Astrocyte (in vitro differentiated cells and primary cell): ENCODE measurements at regions not wholly inside any gene's neighbourhood (a gene's known extent, or its start where the extent isn't known, plus 50 kb on each side); places are given as distances from the start of the nearest gene placed in this dataset.
A peak's percentile ranks its signal among the peaks of the same experiment; 100 is the strongest.

Source experiments
- DNase-seq: peaks from one replicate; pipeline ENCODE4 v3.0.0-alpha.2; 2010; ENCODE audit warnings: low read depth
- FAIRE-seq: peaks from 2 replicates; lab custom pipeline; 2011; peaks lifted over from hg19 to GRCh38; lab: Jason Lieb, UNC
- H2AFZ ChIP-seq: 2 replicates; pipeline ENCODE4 v1.6.0; 2012; ENCODE audit warnings: low read depth, low read length, inconsistent platforms
- H3K27ac ChIP-seq: 2 replicates; pipeline ENCODE4 v1.5.1; 2011; ENCODE audit warnings: low read depth, low read length, inconsistent platforms
- H3K27me3 ChIP-seq: 2 replicates; pipeline ENCODE4 v1.6.0; 2011; ENCODE audit warnings: low read length, inconsistent platforms; ENCODE audit not compliant: insufficient read depth
- H3K36me3 ChIP-seq: 2 replicates; pipeline ENCODE4 v1.5.1; 2011; ENCODE audit warnings: low read length, inconsistent platforms; ENCODE audit not compliant: insufficient read depth
- H3K4me1 ChIP-seq: 2 replicates; pipeline ENCODE4 v1.5.1; 2011; ENCODE audit warnings: low read length, inconsistent platforms; ENCODE audit not compliant: insufficient read depth
- H3K4me2 ChIP-seq: 2 replicates; pipeline ENCODE4 v1.6.0; 2012; ENCODE audit warnings: low read length, inconsistent platforms
- H3K4me3 ChIP-seq: 2 replicates; pipeline ENCODE4 v1.5.1; 2011; ENCODE audit warnings: low read depth, mild to moderate bottlenecking, low read length, inconsistent platforms; ENCODE audit not compliant: insufficient read depth
- H3K79me2 ChIP-seq: 2 replicates; pipeline ENCODE4 v1.6.0; 2012; ENCODE audit warnings: mild to moderate bottlenecking, low read length, inconsistent platforms; ENCODE audit not compliant: insufficient read depth
- H3K9ac ChIP-seq: 2 replicates; pipeline ENCODE4 v1.6.0; 2012; ENCODE audit warnings: mild to moderate bottlenecking, low read length, inconsistent platforms
- H3K9me3 ChIP-seq: 2 replicates; pipeline ENCODE4 v1.5.1; 2012; ENCODE audit warnings: low read depth, mild to moderate bottlenecking, low read length, inconsistent platforms; ENCODE audit not compliant: insufficient read depth
- H4K20me1 ChIP-seq: 2 replicates; pipeline ENCODE4 v1.6.0; 2012; ENCODE audit warnings: low read length, inconsistent platforms; ENCODE audit not compliant: insufficient read depth
- H3K27ac Mint-ChIP-seq: one replicate; pipeline ENCODE4 v1.8.0; 2021; ENCODE audit warnings: mild to moderate bottlenecking, mixed read lengths; ENCODE audit not compliant: unreplicated experiment
- H3K27me3 Mint-ChIP-seq: one replicate; pipeline ENCODE4 v1.8.0; 2021; ENCODE audit warnings: low read depth, mixed read lengths; ENCODE audit not compliant: unreplicated experiment
- H3K36me3 Mint-ChIP-seq: one replicate; pipeline ENCODE4 v1.8.0; 2021; ENCODE audit warnings: low read depth, mixed read lengths; ENCODE audit not compliant: unreplicated experiment
- H3K4me1 Mint-ChIP-seq: one replicate; pipeline ENCODE4 v1.8.0; 2021; ENCODE audit warnings: low read depth, mixed read lengths; ENCODE audit not compliant: unreplicated experiment
- H3K4me3 Mint-ChIP-seq: one replicate; pipeline ENCODE4 v1.8.0; 2021; ENCODE audit warnings: mild to moderate bottlenecking, moderate library complexity, mixed read lengths; ENCODE audit not compliant: unreplicated experiment
- H3K9me3 Mint-ChIP-seq: one replicate; pipeline ENCODE4 v1.8.0; 2021; ENCODE audit warnings: mild to moderate bottlenecking, mixed read lengths; ENCODE audit not compliant: unreplicated experiment
- CTCF ChIP-seq: IDR thresholded peaks from 2 replicates; pipeline ENCODE4 v1.5.1; 2011; ENCODE audit warnings: low read depth, mild to moderate bottlenecking, inconsistent platforms, low read length, moderate library complexity; ENCODE audit not compliant: insufficient read depth
- EZH2 ChIP-seq: IDR thresholded peaks from 2 replicates; pipeline ENCODE4 v1.6.1; 2012; ENCODE audit warnings: mild to moderate bottlenecking, low read length, inconsistent platforms; ENCODE audit not compliant: insufficient read depth

DNA sequence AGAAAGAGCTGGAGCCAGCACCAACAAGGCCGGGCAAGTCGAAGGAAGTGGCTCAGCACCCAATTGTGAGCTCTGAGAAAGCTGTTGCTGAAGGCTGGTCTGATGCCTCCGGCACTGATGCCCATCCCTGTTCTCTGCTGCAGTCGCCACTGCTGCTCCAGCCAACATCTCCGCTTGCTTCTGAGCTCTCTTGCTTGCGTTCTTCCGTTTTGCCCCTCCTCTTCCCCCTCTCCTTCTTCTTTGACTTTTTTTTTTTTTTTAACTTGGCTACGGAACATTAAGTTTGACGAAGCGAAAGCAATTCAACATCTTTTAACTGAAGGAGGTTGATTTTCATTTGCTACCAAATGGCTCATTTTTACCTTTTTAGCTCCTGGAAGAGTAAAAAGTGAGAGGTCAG is 442.9 kb downstream of the MCTP2 start:
- H3K4me1 ChIP-seq: no peaks in the 10 kb centered on the region
- no peaks in the 10 kb centered on the region for H3K27me3 ChIP-seq
- Mint-ChIP-seq H3K9me3 (no peaks in the 10 kb centered on the region), H3K27me3 (peaks cover 2% of the 10 kb centered on the region), H3K4me1 (peaks cover 5% of the 10 kb centered on the region), H3K36me3 (no peaks in the 10 kb centered on the region), H3K4me3 (no peak overlapping the region), H3K27ac (no peak overlapping the region)
- DNase-seq (peak; percentile 49), FAIRE-seq (no peak)
- H3K4me3 ChIP-seq: peak overlapping the region; percentile 55
- H2AFZ ChIP-seq: peak overlapping the region; percentile 75
- peak overlapping the region; percentile 40 for H3K9ac ChIP-seq
- peak overlapping the region; percentile 85 for H3K4me2 ChIP-seq
- TF ChIP-seq CTCF: no peak
- H3K27ac ChIP-seq: no peak overlapping the region
- H3K79me2 ChIP-seq: no peaks in the 10 kb centered on the region
- no peaks in the 10 kb centered on the region for H3K36me3 ChIP-seq
- no peaks in the 10 kb centered on the region for H3K9me3 ChIP-seq
- no peaks in the 10 kb centered on the region for H4K20me1 ChIP-seq

DNA sequence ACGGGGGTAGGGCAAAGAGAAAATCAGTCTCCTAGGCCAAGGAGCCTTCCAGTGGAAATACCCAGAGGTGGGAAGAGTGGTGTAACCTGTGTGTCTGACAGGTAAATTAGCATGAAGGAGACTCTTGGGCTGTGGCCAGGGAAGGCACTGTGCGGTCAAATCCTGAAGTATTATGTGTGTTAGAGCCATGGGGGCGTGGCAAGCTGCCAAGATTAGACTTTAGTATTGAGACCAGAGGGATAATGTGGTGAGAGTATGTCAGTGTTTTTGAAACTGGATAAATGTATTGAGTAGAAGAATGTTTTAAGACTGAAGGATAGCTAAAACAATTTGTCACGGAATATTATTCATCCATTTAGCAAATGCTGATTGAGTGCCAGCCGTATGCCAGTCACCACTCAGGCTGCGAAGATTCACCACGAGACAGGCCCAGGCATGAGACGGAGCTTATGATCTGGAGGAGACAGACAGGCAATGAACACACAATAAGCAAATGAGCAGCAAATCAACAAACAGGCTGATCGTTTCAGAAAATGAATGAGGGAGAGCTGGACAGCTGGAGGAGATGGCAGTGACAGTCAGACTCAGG is 445.9 kb downstream of the MCTP2 start:
- Mint-ChIP-seq H3K4me3 (no peak overlapping the region), H3K36me3 (no peaks in the 10 kb centered on the region), H3K27ac (no peak overlapping the region), H3K4me1 (no peaks in the 10 kb centered on the region), H3K27me3 (peaks cover 2% of the 10 kb centered on the region), H3K9me3 (peaks cover 1% of the 10 kb centered on the region)
- DNase-seq: no peak
- no peak overlapping the region for H2AFZ ChIP-seq
- H3K36me3 ChIP-seq: no peaks in the 10 kb centered on the region
- H3K9ac ChIP-seq: no peak overlapping the region
- no peaks in the 10 kb centered on the region for H3K9me3 ChIP-seq
- H3K4me2 ChIP-seq: no peak overlapping the region
- no peaks in the 10 kb centered on the region for H4K20me1 ChIP-seq
- no peak for TF ChIP-seq EZH2
- no peak for TF ChIP-seq CTCF
- no peak overlapping the region for H3K27ac ChIP-seq
- H3K27me3 ChIP-seq: no peaks in the 10 kb centered on the region
- FAIRE-seq: no peak
- H3K4me3 ChIP-seq: no peak overlapping the region
- H3K4me1 ChIP-seq: no peaks in the 10 kb centered on the region
- H3K79me2 ChIP-seq: no peaks in the 10 kb centered on the region

- Histone ChIP-seq H3K27me3 (no peaks in the 10 kb centered on the region), H3K4me1 (no peaks in the 10 kb centered on the region), H3K9ac (no peak overlapping the region), H3K27ac (no peak overlapping the region), H2AFZ (no peak overlapping the region), H3K79me2 (no peaks in the 10 kb centered on the region), H3K4me2 (no peak overlapping the region), H3K9me3 (no peaks in the 10 kb centered on the region), H3K4me3 (no peak overlapping the region), H3K36me3 (no peaks in the 10 kb centered on the region), H4K20me1 (no peaks in the 10 kb centered on the region)
- FAIRE-seq (no peak), DNase-seq (no peak)
- Mint-ChIP-seq H3K27ac (no peak overlapping the region), H3K27me3 (no peaks in the 10 kb centered on the region), H3K4me3 (no peak overlapping the region), H3K9me3 (peaks cover 1% of the 10 kb centered on the region), H3K4me1 (no peaks in the 10 kb centered on the region), H3K36me3 (no peaks in the 10 kb centered on the region)
- no peak for TF ChIP-seq EZH2
- no peak for TF ChIP-seq CTCF
These were observed 450.8 kb downstream of the MCTP2 start for GRCh38 chr15:94682171-94682570.
